AG10803 (cell line): ENCODE measurements at regions not wholly inside any gene's neighbourhood (a gene's known extent, or its start where the extent isn't known, plus 50 kb on each side); places are given as distances from the start of the nearest gene placed in this dataset.
A peak's percentile ranks its signal among the peaks of the same experiment; 100 is the strongest.

Source experiments
- DNase-seq: peaks from one replicate; pipeline ENCODE4 v3.0.0; 2010; ENCODE audit warnings: low read depth
- H3K4me3 ChIP-seq: 2 replicates; pipeline ENCODE4 v1.5.1; 2011; ENCODE audit warnings: mild to moderate bottlenecking, low read length, control low read depth
- CTCF ChIP-seq: conservative IDR thresholded peaks from 2 replicates; pipeline ENCODE4 v1.5.1; 2011; ENCODE audit warnings: mild to moderate bottlenecking, low read length, control low read depth, inconsistent platforms

- no peak for TF ChIP-seq CTCF
- no peak overlapping the region for H3K4me3 ChIP-seq
- peak; percentile 11 for DNase-seq
Measured at GRCh38 chr3:170752571-170753155, 117.3 kb downstream of the RPL22L1 start.

GRCh38 chr3:170751899-170752293 is 118.1 kb downstream of the RPL22L1 start:
- no peak for TF ChIP-seq CTCF
- no peak for DNase-seq
- no peak overlapping the region for H3K4me3 ChIP-seq

- DNase-seq = peak; percentile 93
- H3K4me3 ChIP-seq = no peak overlapping the region
- TF ChIP-seq CTCF = no peak
Measured at GRCh38 chr3:170751083-170751898, 118.7 kb downstream of the RPL22L1 start.

- no peak for DNase-seq
- TF ChIP-seq CTCF = no peak
Measured at GRCh38 chr3:170750478-170750830, 119.5 kb downstream of the RPL22L1 start.

GRCh38 chr3:170749765-170750477 is 120.1 kb downstream of the RPL22L1 start:
- no peak overlapping the region for H3K4me3 ChIP-seq
- peak; percentile 61 for DNase-seq
- TF ChIP-seq CTCF = no peak

More at GRCh38 chr3:170750478-170750830, 119.5 kb downstream of the RPL22L1 start:
- H3K4me3 ChIP-seq = no peak overlapping the region

- no peak for TF ChIP-seq CTCF
Measured at GRCh38 chr3:170749185-170749584, 120.8 kb downstream of the RPL22L1 start.

More at GRCh38 chr3:170749185-170749584, 120.8 kb downstream of the RPL22L1 start:
- DNase-seq = no peak
- H3K4me3 ChIP-seq = no peak overlapping the region
